Aorta (tissue), 5 donors: ENCODE measurements at regions not wholly inside any gene's neighbourhood (a gene's known extent, or its start where the extent isn't known, plus 50 kb on each side); places are given as distances from the start of the nearest gene placed in this dataset.
A peak's percentile ranks its signal among the peaks of the same experiment; 100 is the strongest.
"Not testable (repeated sequence)": the region's sequence is repeated elsewhere in the genome, so short reads cannot be mapped to it uniquely, and the experiment has no call there.

Experiments
- ATAC-seq: fragments of 200-7000 bp; cut with Tn5 transposase; one replicate; pipeline ENCODE4 v1.9.1; 2022; ENCODE audit warnings: moderate library complexity; ENCODE audit not compliant: low FRiP score
- DNase-seq, 2 donors: peaks; one replicate each; pipeline ENCODE4 v3.0.0-alpha.2; 2020
- H3K27ac ChIP-seq, 2 donors: one replicate each; pipeline ENCODE4 v1.5.1; 2013; ENCODE audit warnings: low read length in 2 of 2, mild to moderate bottlenecking in 2 of 2, moderate library complexity in 2 of 2, control low read depth in 1 of 2, inconsistent platforms in 1 of 2, low read depth in 1 of 2
- H3K27me3 ChIP-seq, 2 donors: one replicate each; pipeline ENCODE4 v1.6.1; 2013; ENCODE audit warnings: control low read depth in 1 of 2, low read length in 1 of 2, mild to moderate bottlenecking in 1 of 2, moderate library complexity in 1 of 2; ENCODE audit not compliant: insufficient read depth in 2 of 2, control insufficient read depth in 1 of 2
- H3K36me3 ChIP-seq, 2 donors: one replicate each; pipeline ENCODE4 v1.6.1; 2013; ENCODE audit warnings: control low read depth in 1 of 2, low read length in 1 of 2, mild to moderate bottlenecking in 1 of 2; ENCODE audit not compliant: insufficient read depth in 2 of 2, control insufficient read depth in 1 of 2
- H3K4me1 ChIP-seq, 2 donors: one replicate each; pipeline ENCODE4 v1.6.1; 2013; ENCODE audit warnings: low read length in 2 of 2, control low read depth in 1 of 2, mild to moderate bottlenecking in 1 of 2, moderate library complexity in 1 of 2; ENCODE audit not compliant: insufficient read depth in 2 of 2, control insufficient read depth in 1 of 2
- H3K4me3 ChIP-seq, 2 donors: one replicate each; pipeline ENCODE4 v1.5.1; 2013; ENCODE audit warnings: low read length in 2 of 2, control low read depth in 1 of 2, mild to moderate bottlenecking in 1 of 2
- H3K9me3 ChIP-seq: one replicate; pipeline ENCODE4 v1.6.1; 2013; ENCODE audit warnings: mild to moderate bottlenecking, low read length; ENCODE audit not compliant: control insufficient read depth
- WGBS, 2 donors: extraction: QIAGEN DNeasy Blood & Tissue Kit; methylation state at CpG; one replicate each; pipeline ENCODE4 v1.1.7; 2013; 5-methylcytosine and 5-hydroxymethylcytosine counted together
- intact Hi-C, 2 donors: fragments of 100-400 bp; cut with DNase I; formaldehyde crosslinking; loops; one replicate each; pipeline versions ENCODE4 v1.14.2 to v1.15.0; 2022
- donor health status: healthy with polysubstance abuse.
- donor health status: Bipolar disorder and iron deficiency.
- donor health status: DM: no; HTN: no; CAD: no.
- donor health status: DM: no; HTN: no; CAD: no.
- donor health status: DM: yes; HTN: yes; CAD: no.

GRCh38 chr5:101206534-101206933 lies 303.5 kb upstream of the ST8SIA4 start:
- Histone ChIP-seq H3K4me3 (no peak overlapping the region), H3K36me3 (no peaks in the 10 kb centered on the region), H3K27me3 (no peaks in the 10 kb centered on the region), H3K27ac (no peak overlapping the region), H3K4me1 (no peaks in the 10 kb centered on the region), H3K9me3 (no peaks in the 10 kb centered on the region)
- DNase-seq, result no peak
- intact Hi-C loops, result no loop called here
- ATAC-seq, result no peak

GRCh38 chr5:101205065-101205464 lies 302.0 kb upstream of the ST8SIA4 start:
- H3K27me3 ChIP-seq, H3K9me3 ChIP-seq, H3K4me1 ChIP-seq, H3K4me3 ChIP-seq, intact Hi-C loops, H3K27ac ChIP-seq, ATAC-seq, H3K36me3 ChIP-seq: not testable (repeated sequence)
- DNase-seq, result peak in 1 of 2 donors; percentile 33
- 80 to 90% methylated on average over 3 of the region's 3 CpGs for WGBS, 2 donors

GRCh38 chr5:101180365-101180764 lies 277.3 kb upstream of the ST8SIA4 start:
- intact Hi-C loops, H3K4me1 ChIP-seq, H3K27ac ChIP-seq, H3K36me3 ChIP-seq, H3K27me3 ChIP-seq, ATAC-seq, DNase-seq, H3K4me3 ChIP-seq, H3K9me3 ChIP-seq: not testable (repeated sequence)
- WGBS, 2 donors, result 71 to 76% methylated on average over 7 to 10 of the region's 10 CpGs

GRCh38 chr5:101176605-101177004 lies 273.5 kb upstream of the ST8SIA4 start:
- 66 to 81% methylated on average over 3 of the region's 3 CpGs for WGBS, 2 donors
- Histone ChIP-seq H3K36me3 (no peaks in the 10 kb centered on the region), H3K27ac (no peak overlapping the region), H3K27me3 (no peaks in the 10 kb centered on the region), H3K4me1 (no peaks in the 10 kb centered on the region), H3K4me3 (no peak overlapping the region), H3K9me3 (peaks cover 2% of the 10 kb centered on the region)
- no peak for DNase-seq
- ATAC-seq, result no peak
- intact Hi-C loops, result no loop called here

GRCh38 chr5:101174981-101175380 lies 271.9 kb upstream of the ST8SIA4 start:
- H3K27ac ChIP-seq, result no peak overlapping the region
- WGBS, 2 donors, result 85 to 88% methylated on average over 1 of the region's 1 CpG
- no peak for ATAC-seq

GRCh38 chr5:101163088-101163487 lies 260.0 kb upstream of the ST8SIA4 start:
- no peaks in the 10 kb centered on the region for H3K4me1 ChIP-seq
- intact Hi-C loops, result no loop called here
- H3K4me3 ChIP-seq, result no peak overlapping the region
- H3K9me3 ChIP-seq, result no peaks in the 10 kb centered on the region
- ATAC-seq, result no peak
- WGBS, 2 donors, result 69 to 81% methylated on average over 4 of the region's 4 CpGs
- H3K27ac ChIP-seq, result no peak overlapping the region
- H3K27me3 ChIP-seq, result no peaks in the 10 kb centered on the region
- no peaks in the 10 kb centered on the region for H3K36me3 ChIP-seq
- no peak for DNase-seq

More at GRCh38 chr5:101174981-101175380, 271.9 kb upstream of the ST8SIA4 start:
- H3K4me1 ChIP-seq, result no peaks in the 10 kb centered on the region
- H3K4me3 ChIP-seq, result no peak overlapping the region
- H3K27me3 ChIP-seq, result no peaks in the 10 kb centered on the region
- peaks cover 2% of the 10 kb centered on the region for H3K9me3 ChIP-seq
- no peaks in the 10 kb centered on the region for H3K36me3 ChIP-seq
- intact Hi-C loops, result no loop called here
- DNase-seq, result no peak

- H3K27me3 ChIP-seq, result no peaks in the 10 kb centered on the region
- ATAC-seq (no peak), DNase-seq (no peak)
- no peaks in the 10 kb centered on the region for H3K36me3 ChIP-seq
- no peaks in the 10 kb centered on the region for H3K4me1 ChIP-seq
- H3K9me3 ChIP-seq, result no peaks in the 10 kb centered on the region
- no peak overlapping the region for H3K27ac ChIP-seq
- 39 to 41% methylated on average over 1 of the region's 1 CpG for WGBS, 2 donors
- H3K4me3 ChIP-seq, result no peak overlapping the region
- intact Hi-C loops, result no loop called here
Measured at GRCh38 chr5:101160002-101160401, 256.9 kb upstream of the ST8SIA4 start.

- intact Hi-C loops, result no loop called here
Measured at GRCh38 chr5:101159006-101159405, 255.9 kb upstream of the ST8SIA4 start.

GRCh38 chr5:101153526-101153925 lies 250.4 kb upstream of the ST8SIA4 start:
- no peak for ATAC-seq
- H3K27ac ChIP-seq, result no peak overlapping the region
- no peaks in the 10 kb centered on the region for H3K4me1 ChIP-seq
- H3K36me3 ChIP-seq, result no peaks in the 10 kb centered on the region
- no peaks in the 10 kb centered on the region for H3K27me3 ChIP-seq
- 78% methylated on average over 1 of the region's 1 CpG for WGBS, 2 donors
- intact Hi-C loops, result no loop called here
- no peak for DNase-seq
- H3K9me3 ChIP-seq, result no peaks in the 10 kb centered on the region
- H3K4me3 ChIP-seq, result no peak overlapping the region

More at GRCh38 chr5:101159006-101159405, 255.9 kb upstream of the ST8SIA4 start:
- no peaks in the 10 kb centered on the region for H3K9me3 ChIP-seq
- DNase-seq, result no peak
- ATAC-seq, result no peak
- H3K4me1 ChIP-seq, result no peaks in the 10 kb centered on the region
- H3K27ac ChIP-seq, result no peak overlapping the region
- 51 to 56% methylated on average over 2 of the region's 2 CpGs for WGBS, 2 donors
- no peak overlapping the region for H3K4me3 ChIP-seq
- no peaks in the 10 kb centered on the region for H3K36me3 ChIP-seq
- no peaks in the 10 kb centered on the region for H3K27me3 ChIP-seq
